ENCODE measurements at regions not wholly inside any gene's neighbourhood (a gene's known extent, or its start where the extent isn't known, plus 50 kb on each side); places are given as distances from the start of the nearest gene placed in this dataset.

DNA sequence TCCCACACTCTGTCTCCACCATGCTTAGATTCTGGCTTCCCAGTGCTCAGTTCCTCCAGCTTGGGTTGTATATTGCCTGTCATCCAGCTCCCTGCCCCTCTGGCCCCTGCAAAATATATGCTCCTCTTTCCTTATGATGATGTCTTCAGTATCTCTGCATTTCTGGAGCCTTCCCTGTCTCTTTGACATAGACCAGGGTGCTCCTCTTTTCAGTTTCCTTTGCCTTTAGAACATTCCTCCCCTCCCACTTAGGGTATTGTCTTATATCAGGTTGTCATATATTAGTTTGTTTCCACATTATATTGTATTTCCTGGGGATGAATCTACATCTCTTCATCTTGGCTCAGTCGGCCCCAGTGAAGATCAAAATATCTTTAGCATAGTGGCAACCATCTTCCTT is 526.4 kb downstream of the MID1IP1 start:
- Histone ChIP-seq H3K4me1 (peaks cover 0 to 6% (median 0%) of the 10 kb centered on the region in 6 donors), H3K4me3 (no peak overlapping the region), H3K27ac (no peak overlapping the region), H3K9me3 (no peaks in the 10 kb centered on the region), H3K27me3 (replicated peaks in 1 of 7) (peaks cover 0 to 4% (median 0%) of the 10 kb centered on the region in 7 donors), H3K36me3 (no peaks in the 10 kb centered on the region)
- WGBS, 5 donors = 88 to 95% (median 92%) methylated on average over 1 of the region's 1 CpG
- intact Hi-C loops (cut with DNase I; ENCODE audit: low total_unique reads) = no loop called here
- TF ChIP-seq, protein P1, sequence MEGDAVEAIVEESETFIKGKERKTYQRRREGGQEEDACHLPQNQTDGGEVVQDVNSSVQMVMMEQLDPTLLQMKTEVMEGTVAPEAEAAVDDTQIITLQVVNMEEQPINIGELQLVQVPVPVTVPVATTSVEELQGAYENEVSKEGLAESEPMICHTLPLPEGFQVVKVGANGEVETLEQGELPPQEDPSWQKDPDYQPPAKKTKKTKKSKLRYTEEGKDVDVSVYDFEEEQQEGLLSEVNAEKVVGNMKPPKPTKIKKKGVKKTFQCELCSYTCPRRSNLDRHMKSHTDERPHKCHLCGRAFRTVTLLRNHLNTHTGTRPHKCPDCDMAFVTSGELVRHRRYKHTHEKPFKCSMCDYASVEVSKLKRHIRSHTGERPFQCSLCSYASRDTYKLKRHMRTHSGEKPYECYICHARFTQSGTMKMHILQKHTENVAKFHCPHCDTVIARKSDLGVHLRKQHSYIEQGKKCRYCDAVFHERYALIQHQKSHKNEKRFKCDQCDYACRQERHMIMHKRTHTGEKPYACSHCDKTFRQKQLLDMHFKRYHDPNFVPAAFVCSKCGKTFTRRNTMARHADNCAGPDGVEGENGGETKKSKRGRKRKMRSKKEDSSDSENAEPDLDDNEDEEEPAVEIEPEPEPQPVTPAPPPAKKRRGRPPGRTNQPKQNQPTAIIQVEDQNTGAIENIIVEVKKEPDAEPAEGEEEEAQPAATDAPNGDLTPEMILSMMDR (IDR thresholded peaks at IDR 0.05 in 8 of 11, conservative IDR thresholded peaks at IDR 0.05 in 3 of 11) = no peak
- TF ChIP-seq POLR2AphosphoS5 (IDR thresholded peaks at IDR 0.05) (no peak), POLR2A (IDR thresholded peaks at IDR 0.05) (no peak)
- no peak for DNase-seq

- Histone ChIP-seq H3K27ac (no peak overlapping the region), H3K4me1 (peaks cover 0 to 6% (median 0%) of the 10 kb centered on the region in 6 donors), H3K9me3 (no peaks in the 10 kb centered on the region), H3K27me3 (replicated peaks in 1 of 7) (peaks cover 0 to 4% (median 0%) of the 10 kb centered on the region in 7 donors), H3K4me3 (no peak overlapping the region), H3K36me3 (no peaks in the 10 kb centered on the region)
- intact Hi-C loops (cut with DNase I; ENCODE audit: low total_unique reads) = no loop called here
- TF ChIP-seq POLR2A (IDR thresholded peaks at IDR 0.05) (no peak), POLR2AphosphoS5 (IDR thresholded peaks at IDR 0.05) (no peak)
- TF ChIP-seq, protein P1 (IDR thresholded peaks at IDR 0.05 in 8 of 11, conservative IDR thresholded peaks at IDR 0.05 in 3 of 11) = no peak
- DNase-seq = no peak
- WGBS, 5 donors = 64 to 98% (median 86%) methylated on average over 4 of the region's 4 CpGs
These were observed 527.4 kb downstream of the MID1IP1 start for GRCh38 chrX:39328661-39329060.

- peaks cover 0 to 8% (median 2%) of the 10 kb centered on the region in 6 donors for H3K4me1 ChIP-seq
- intact Hi-C loops (cut with DNase I; ENCODE audit: low total_unique reads) = no loop called here
- TF ChIP-seq POLR2A (IDR thresholded peaks at IDR 0.05) = no peak
- TF ChIP-seq POLR2AphosphoS5 (IDR thresholded peaks at IDR 0.05) = no peak
- TF ChIP-seq, protein P1 (IDR thresholded peaks at IDR 0.05 in 8 of 11, conservative IDR thresholded peaks at IDR 0.05 in 3 of 11) = no peak
- no peaks in the 10 kb centered on the region for H3K9me3 ChIP-seq
- H3K27me3 ChIP-seq (replicated peaks in 1 of 7) = no peaks in the 10 kb centered on the region
- no peak overlapping the region for H3K27ac ChIP-seq
- DNase-seq = no peak
- H3K36me3 ChIP-seq = no peaks in the 10 kb centered on the region
- WGBS, 5 donors = 6 to 42% (median 27%) methylated on average over 2 to 4 of the region's 4 CpGs
- no peak overlapping the region for H3K4me3 ChIP-seq
These were observed 529.9 kb downstream of the MID1IP1 start for GRCh38 chrX:39331082-39331704.

- H3K9me3 ChIP-seq = no peaks in the 10 kb centered on the region
- no peaks in the 10 kb centered on the region for H3K36me3 ChIP-seq
- no peak overlapping the region for H3K4me3 ChIP-seq
- H3K4me1 ChIP-seq = peaks cover 0 to 24% (median 5%) of the 10 kb centered on the region in 6 donors
- TF ChIP-seq POLR2AphosphoS5 (IDR thresholded peaks at IDR 0.05) (no peak), POLR2A (IDR thresholded peaks at IDR 0.05) (no peak)
- TF ChIP-seq, protein P1 (IDR thresholded peaks at IDR 0.05 in 8 of 11, conservative IDR thresholded peaks at IDR 0.05 in 3 of 11) = no peak
- no peak for DNase-seq
- intact Hi-C loops (cut with DNase I; ENCODE audit: low total_unique reads) = no loop called here
- no peak overlapping the region for H3K27ac ChIP-seq
- WGBS, 5 donors = 57 to 100% (median 89%) methylated on average over 2 of the region's 2 CpGs
- H3K27me3 ChIP-seq (replicated peaks in 1 of 7) = peaks cover 0 to 5% (median 0%) of the 10 kb centered on the region in 7 donors
These were observed 532.2 kb downstream of the MID1IP1 start for GRCh38 chrX:39333451-39333850.

Data from spleen (tissue), 11 donors.